Daoy (cell line): ENCODE measurements at regions not wholly inside any gene's neighbourhood (a gene's known extent, or its start where the extent isn't known, plus 50 kb on each side); places are given as distances from the start of the nearest gene placed in this dataset.
"Not testable (repeated sequence)": the region's sequence is repeated elsewhere in the genome, so short reads cannot be mapped to it uniquely, and the experiment has no call there.

Source experiments
- DNase-seq: peaks from one replicate; pipeline ENCODE4 v3.0.0-alpha.2; 2015; ENCODE audit warnings: low read depth

DNA sequence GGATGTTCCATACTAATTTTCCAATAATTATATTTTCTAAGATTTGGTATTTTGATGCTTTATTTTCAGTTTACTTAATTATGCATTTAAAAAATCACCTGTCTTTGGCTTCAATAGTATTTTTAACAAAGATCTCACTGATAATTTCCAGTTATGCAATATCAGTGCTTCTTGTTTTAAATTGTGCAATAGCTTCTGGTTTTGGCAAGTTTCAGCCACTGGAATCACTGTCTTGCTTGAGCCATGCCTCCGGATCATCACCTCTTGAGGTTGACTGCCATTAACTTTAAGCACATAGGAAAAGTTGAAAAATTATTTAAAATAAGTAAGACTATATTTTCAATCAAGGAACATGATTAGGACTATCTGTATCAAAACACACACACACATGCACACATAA, 1242.1 kb downstream of the HACE1 start:
- no peak for DNase-seq

DNA sequence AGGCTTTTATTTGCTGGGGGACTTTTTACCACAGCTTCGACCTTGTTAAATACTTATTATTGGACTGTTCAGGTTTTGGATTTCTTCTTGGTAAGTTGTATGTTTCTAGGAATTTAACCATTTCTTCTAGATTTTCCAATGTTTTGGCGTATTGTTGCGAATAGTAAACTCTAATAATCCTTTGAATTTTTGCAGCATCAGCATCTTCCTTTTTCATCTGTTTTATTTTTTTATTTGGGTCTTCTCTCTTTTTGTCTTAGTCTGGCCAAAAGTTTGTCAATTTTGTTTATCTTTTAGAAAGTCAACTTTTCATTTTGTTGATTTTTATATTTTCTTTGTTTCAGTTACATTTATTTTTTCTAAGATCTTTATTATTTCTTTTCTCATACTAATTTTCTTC, 1272.0 kb downstream of the HACE1 start:
- no peak for DNase-seq

DNA sequence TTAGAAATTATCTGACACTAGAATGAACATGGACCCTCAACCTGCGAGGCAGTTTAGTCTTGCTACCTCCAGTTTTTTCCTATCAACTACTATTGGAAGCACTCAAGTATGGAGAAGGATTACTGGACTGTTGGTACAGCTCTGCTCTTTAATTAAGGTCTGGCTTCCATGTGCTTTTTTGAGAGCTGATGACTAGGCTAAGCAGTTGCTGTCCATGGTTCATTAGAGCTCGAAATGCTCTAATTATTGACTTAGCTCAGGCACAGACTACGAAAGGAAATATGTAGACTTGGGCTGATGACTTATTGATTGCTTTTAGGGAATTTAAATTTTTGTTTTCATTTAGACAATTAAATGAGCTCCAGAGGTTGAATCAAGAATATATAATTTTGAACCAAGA, 1281.6 kb downstream of the HACE1 start:
- no peak for DNase-seq

DNA sequence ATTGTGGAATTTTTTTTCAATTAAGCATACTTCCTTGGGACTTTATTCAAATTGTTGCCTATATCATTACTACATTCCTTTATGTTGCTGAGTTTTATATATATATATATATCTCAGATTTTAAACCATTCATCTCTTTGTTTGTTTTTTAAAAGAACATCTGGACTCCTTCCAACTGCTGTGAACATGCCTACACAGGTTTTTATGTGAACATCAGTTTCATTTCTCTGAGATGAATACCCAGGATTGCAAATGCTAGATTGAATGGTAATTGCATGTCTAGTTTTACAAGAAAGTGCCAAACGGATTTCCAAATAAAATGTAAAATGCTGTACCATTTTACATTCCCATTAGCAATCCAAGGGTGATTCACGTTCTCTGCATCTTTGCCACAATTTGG, 1289.3 kb downstream of the HACE1 start:
- no peak for DNase-seq

DNA sequence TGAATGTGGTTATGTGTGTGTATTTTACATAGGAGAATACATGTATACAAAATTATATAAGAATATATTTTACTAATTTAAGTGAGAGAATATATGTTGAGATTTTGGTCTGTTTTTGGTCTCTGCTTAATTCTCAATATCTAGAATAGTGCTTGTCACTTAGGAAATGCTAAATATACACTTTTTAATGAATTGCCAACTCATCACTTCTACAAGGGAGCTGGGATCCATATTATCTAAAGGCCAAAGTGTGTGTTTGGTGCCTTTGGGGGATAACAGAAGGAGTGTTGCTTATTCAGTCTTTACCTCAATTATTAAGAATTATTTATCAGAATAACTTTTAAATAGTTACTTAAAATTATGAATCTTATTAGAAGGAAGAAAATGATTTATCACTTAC, 1304.8 kb downstream of the HACE1 start:
- no peak for DNase-seq

DNA sequence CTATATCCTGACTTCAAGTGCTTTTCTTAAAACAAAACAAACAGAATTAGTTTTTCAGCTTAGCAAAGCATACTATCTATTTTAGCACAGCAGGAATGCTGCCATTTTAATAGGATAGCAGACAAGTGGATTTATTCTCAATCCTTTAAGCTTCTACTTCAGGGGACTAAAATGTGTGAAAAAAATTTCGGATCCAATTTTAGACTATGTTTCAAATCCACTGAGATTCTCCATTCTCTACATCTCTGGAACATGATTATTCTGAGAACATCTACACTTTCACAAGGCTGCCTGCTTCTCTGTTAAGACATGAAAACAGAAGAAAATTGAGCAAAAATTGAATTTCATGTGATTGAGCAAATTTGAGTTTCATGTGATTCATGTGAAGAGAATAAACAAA, 1321.3 kb downstream of the HACE1 start:
- DNase-seq: no peak

DNA sequence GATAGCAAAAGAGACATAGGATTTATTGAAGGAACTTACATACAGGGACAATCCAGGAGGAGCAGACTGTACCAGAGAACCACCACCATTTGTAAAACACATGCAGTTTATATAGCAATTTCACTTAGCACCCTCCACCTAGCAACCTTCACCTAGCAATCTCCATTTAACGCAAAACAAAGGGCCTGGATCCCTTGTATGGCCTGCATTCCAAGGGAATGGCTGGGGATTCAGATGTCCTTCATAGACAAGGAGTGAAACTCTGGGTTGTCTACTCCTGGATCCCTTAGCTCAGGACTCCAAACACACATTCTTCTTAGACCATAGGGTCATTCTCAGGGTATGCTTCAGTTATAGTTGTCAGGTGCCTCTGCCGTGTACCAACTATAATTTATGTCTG, 1324.9 kb downstream of the HACE1 start:
- DNase-seq: no peak

DNA sequence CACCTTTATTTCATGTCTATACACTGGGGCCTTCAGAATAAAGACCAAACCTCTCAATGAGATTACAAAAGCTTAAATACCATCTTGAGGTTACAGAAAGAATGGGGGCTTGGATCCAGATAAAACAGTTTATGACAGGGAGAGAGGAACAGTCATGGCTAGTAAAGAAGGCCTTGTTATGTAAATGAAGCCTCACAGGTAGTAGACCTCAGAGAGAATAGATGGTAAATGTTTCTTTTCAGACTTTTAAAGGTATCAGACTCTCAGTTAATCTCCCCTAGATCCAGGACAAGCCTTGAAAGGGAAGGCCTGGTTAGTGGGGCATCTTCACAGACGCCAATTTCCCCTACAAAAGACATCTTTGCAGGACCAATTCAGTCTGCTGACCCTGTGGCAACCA, 1325.6 kb downstream of the HACE1 start:
- DNase-seq: no peak

DNA sequence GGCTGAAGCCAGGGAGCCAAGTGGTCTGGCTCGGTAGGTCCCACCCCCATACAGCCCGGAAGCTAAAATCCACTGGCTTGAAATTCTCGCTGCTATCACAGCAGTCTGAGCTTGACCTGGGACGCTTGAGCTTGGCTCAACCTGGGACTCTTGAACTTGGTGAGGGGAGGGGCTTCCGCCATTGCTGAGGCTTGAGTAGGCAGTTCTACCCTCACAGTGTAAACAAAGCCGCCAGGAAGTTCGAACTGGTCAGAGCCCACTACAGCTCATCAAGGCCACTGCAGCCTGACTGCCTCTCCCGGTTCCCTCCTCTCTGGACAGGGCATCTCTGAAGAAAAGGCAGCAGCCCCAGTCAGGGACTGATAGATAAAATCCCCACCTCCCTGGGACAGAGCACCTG, 1337.7 kb downstream of the HACE1 start:
- DNase-seq: no peak

DNA sequence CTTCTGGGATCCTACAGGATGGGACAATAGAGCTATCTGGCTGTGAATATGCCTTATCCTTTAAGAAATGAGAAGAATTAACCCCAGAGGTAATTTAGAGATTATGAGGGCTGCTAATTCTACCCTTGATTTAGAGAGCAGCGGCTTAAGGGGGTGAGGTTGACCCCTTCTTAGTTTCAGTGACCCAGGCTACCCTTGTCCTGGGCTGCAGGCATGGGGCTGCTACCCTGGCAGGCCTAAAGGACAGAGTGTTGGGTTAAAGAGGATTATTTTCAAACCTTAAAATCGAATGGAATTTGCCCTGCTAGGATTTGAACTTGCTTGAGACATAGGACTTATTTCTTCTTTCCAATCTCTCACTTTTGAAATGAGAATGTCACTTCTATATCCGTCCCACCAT, 1343.4 kb downstream of the HACE1 start:
- no peak for DNase-seq

DNA sequence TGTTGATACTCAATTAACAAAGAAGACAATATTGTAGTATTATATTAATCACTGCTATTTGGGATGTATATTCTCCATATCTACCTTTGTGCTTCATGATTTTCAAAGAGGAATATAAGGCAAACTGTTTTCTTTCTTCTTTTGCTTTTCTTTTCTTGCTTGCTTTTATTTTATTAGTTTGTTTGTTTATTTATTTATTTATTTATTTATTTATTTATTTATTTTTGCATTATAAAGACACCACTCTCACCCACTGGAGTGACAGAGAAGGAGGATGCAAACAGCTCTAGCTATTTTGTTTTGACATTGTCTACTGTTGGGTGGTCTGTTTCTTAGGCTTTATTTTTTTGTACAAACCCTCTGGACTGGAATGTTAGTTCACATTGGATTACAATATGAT, 1352.7 kb downstream of the HACE1 start:
- no peak for DNase-seq

DNA sequence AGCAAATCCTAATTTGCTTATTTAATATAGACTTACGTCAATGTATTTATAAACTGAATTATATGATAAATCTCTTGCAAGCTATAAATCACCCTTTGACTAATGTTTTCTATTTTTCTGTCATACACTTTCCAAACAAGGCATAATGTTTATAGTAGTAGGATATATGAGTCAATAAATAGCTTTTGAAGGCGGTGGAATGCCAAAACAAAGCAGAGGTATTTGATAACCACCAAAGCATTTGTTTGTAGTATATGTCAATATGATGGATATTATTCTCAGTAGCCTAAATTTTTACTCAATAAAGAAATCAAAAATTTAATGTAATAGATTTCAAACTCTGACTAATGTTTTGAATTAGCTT, 1354.6 kb downstream of the HACE1 start:
- no peak for DNase-seq

DNA sequence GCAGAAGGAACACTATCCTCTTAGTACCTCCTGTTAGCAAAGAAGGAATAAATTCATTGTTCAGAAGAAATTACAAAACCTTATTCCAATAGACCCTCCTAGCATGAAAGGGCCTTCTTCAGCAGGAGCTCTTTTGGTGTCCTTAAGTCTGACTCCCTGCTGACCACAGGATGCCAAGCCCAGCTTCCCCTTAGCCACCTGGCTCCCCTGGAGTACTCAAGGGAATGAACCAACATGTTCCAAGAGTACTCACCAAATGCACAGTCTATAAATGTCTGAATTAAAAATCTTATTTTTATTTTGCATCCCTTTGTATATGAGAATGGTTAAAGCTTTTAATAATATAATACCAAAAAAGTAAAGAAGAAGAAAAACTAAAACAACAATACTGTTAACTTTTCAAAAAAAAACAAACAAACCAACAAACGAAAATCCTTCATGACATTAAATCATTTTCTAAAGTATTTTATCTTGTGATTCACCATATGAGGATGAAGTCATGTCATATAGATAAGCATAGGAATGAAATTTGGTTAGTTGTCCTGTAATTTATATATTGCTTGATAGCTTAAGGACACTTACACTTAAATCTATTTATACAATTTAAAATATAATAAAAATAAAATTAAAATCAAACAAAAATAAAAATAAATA, 1355.1 kb downstream of the HACE1 start:
- no peak for DNase-seq

DNA sequence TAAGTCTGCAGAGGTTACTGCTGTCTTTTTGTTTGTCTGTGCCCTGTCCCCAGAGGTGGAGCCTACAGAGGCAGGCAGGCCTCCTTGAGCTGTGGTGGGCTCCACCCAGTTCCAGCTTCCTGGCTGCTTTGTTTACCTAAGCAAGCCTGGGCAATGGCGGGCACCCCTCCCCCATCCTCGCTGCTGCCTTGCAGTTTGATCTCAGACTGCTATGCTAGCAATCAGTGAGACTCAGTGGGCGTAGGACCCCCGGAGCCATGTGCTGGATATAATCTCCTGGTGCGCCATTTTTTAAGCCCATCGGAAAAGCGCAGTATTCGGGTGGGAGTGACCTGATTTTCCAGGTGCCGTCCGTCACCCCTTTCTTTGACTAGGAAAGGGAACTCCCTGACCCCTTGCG, 1363.1 kb downstream of the HACE1 start:
- DNase-seq: not testable (repeated sequence)

DNA sequence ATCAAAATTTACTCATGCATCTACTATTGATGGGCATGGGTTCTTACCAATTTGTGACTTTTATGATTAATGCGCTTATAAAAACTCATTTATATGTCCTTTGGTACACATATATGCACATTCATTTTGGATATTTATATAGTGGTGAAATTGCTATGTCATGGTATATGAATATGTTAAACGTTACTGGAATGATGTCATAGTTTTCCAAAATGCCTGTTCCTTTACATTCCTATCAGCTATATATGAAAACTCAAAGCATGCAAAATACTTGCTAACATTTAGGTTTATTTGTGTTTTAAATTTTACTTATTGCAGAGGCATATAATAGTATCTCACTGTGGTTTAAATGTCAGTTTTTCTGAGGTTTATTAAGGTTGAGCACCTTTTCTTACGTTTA, 1403.1 kb downstream of the HACE1 start:
- DNase-seq: no peak

DNA sequence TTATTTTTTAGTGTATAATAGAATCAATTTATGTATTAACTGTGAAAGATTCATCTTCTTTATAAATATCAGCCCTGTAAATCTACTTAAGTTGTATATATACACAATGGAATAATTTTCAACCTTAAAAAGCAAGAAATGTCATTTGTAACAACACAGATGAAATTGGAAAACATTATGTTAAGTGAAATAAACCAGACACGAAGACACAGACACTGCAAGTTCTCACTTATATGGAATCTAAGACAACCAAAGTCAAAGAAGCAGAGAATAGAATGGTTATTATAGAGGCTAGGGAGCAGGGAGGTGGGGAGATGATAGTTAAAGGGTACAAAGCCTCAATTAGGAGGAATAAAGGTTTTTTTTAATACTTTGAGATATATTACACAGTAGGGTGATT, 1404.4 kb downstream of the HACE1 start:
- no peak for DNase-seq

DNA sequence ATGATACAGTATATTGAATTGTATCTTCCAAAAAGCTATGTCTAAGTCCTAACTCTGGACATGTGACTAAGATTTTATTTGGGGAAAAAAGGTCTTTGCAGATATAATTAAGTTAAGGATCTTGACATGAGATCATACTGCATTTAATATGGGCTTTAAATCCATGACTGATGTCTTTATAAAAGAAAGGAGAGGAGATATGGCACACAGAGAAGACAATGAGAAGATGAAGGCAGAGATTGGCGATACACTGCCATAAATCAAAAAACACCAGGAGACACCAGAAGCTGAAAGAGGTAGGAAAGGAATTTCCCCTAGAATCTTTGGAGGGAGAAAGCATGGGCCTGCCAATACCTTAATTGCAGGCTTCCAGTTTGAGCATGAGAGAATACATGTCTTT, 1450.2 kb downstream of the HACE1 start:
- no peak for DNase-seq

DNA sequence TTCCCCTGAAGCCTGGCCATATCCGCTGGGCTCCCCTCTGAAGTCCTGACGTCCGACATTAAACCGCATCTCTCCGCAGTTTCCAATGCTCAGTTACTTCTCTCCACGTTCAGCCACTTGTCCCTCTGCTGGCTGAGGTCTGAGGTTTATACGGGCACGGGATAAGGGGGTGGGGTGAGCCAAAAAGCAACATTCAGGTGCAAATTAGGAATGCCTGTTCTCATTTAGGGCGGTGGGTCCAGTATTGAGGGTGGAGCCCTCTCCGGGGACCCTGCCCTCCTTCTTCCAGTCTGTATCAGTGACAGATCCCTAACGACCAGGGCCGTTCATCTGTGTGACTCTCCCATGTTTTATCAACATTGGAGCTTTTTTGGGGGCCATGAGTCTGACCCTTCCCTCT, 1454.4 kb downstream of the HACE1 start:
- no peak for DNase-seq

DNA sequence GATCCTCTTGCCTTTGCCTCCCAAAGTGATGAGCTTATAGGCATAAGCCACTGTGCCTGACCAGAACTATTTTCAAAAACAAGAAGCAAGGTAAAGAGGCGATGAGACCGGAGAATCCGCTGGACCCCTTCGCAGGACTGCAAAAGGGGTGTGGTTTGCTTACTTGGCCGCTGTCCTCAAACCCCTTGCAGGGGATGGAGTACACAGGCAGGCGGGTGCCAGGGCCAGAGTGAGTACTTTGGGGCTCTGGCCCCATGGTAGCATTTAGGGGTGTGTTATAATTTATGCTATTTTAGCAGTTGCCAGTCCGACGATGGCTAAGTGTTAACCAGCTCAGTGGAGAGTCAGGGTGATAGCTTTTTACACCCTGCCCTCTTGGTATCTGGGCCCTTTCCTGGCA, 1454.9 kb downstream of the HACE1 start:
- no peak for DNase-seq

DNA sequence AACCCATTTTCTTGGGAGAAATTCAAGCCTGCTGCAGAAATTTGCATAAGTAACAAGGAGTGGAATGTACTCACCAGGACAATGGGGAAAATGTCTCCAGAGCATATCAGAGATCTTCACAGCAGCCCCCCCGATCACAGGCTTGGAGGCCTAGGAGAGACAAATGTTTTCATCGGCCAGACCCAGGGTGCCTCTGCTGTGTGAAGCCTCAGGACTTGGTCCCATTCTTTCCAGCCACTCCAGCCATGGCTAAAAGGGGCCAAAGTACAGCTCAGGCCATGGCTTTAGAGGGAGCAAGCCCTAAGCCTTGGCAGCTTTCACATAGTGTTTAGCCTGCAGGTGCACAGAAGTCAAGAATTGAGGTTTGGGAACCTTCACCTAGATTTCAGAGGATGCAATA, 1463.0 kb downstream of the HACE1 start:
- no peak for DNase-seq

DNA sequence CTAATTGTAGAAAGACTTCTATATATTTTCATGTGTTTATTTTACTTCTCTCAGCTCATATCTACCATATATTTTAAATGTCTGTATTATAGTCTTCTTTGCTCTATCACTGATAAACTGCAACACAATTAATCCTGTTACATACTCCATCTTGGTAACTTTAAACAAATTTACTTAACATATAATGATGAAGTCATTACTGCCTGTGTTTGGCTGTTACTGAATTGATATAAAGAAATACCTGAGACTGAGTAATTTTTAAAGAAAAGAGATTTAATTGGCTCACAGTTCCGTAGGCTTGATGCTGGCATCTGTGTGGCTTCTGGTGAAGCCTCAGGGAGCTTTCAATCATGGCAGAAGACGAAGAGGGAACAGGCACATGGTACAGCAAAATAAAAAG, 1480.4 kb downstream of the HACE1 start:
- no peak for DNase-seq

DNA sequence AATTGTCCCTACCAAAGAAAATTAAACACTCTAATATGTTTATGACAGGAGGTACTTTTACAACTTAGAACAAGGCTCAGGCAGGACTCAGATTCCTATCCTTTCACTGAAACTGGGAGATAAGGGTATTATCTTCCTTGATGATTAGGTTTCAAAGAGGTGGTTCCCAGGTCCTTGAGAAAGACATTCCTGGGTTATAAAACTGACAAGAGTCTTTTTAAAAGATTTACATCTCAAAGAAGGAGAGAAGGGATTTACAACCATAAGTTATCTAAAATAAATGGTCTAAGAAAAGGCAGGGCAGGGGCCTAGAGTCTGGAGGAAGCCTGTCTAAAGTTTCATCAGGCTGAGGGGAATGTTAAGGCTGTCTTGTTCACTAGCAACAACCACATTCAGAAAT, 1492.5 kb downstream of the HACE1 start:
- no peak for DNase-seq

DNA sequence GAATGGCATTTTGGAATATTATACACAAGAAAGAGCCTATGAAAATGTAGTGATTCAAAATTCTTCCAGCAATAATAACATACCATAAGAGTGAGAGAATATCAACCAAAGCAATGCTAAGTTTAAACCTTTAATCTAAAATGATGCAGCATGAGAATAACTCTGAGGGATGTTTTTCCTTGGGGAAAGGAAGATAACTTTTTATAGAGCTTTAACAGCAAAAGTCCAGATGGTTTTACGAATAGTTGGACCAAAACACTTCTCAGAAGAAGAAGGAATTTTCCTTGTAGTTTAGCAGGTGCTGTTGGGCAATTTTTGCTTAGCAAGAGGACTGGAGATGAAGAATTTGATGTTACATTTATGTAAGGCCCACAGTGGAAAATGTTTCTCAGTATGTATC, 1503.2 kb downstream of the HACE1 start:
- no peak for DNase-seq

DNA sequence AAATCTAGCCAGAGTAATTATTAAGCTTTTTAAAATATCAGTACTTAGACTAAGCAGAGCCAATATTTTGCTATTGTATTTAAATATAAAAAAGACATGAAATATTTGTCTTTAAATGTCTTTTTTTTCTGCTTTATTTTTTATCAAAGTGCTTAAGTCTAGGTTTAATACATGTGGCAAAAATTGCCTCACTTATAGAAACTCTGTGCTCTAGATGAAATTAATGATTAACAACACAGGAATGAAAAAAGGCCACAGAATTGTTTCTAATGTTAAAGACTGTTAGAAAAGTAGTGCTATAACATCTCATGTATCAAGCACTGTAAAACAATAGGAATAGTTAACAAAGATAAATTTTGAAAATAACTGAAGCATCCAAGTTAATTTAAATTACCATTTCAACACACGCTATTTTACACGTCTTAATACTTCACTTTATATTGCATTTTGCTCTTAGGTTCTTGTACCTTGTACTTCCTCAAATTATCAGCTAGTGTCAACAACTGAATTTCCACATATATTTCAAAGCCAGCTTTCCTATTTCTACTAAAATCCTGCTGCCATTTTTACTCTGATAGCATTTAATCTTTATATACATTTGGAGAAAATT, 1515.1 kb downstream of the HACE1 start:
- DNase-seq: no peak
